ENCODE measurements at regions not wholly inside any gene's neighbourhood (a gene's known extent, or its start where the extent isn't known, plus 50 kb on each side); places are given as distances from the start of the nearest gene placed in this dataset.

GRCh38 chr6:14984519-14984853 lies 261.4 kb upstream of the JARID2 start:
- Histone ChIP-seq H3K9me3 (no peaks in the 10 kb centered on the region), H3K4me1 (peaks cover 4 to 13% (median 10%) of the 10 kb centered on the region in 4 donors), H3K27ac (replicated peaks in 1 of 4) (no peak overlapping the region), H3K36me3 (no peaks in the 10 kb centered on the region), H3K27me3 (no peaks in the 10 kb centered on the region), H3K4me3 (peak overlapping the region in 1 of 4 donors; percentile 16)
- WGBS = 30% methylated on average over 6 of the region's 6 CpGs
- DNase-seq (ENCODE audit: extremely low spot score) = no peak
- TF ChIP-seq EP300 (IDR thresholded peaks at IDR 0.05) (no peak), POLR2AphosphoS5 (IDR thresholded peaks at IDR 0.05) (peak in 1 of 2 donors; percentile 13)
- intact Hi-C loops (cut with DNase I) = no loop called here

- Histone ChIP-seq H3K4me1 (peaks cover 4 to 13% (median 10%) of the 10 kb centered on the region in 4 donors), H3K36me3 (no peaks in the 10 kb centered on the region), H3K4me3 (no peak overlapping the region), H3K27me3 (no peaks in the 10 kb centered on the region), H3K27ac (replicated peaks in 1 of 4) (no peak overlapping the region), H3K9me3 (no peaks in the 10 kb centered on the region)
- 82% methylated on average over 4 of the region's 4 CpGs for WGBS
- DNase-seq (ENCODE audit: extremely low spot score) = no peak
- no peak for TF ChIP-seq EP300 (IDR thresholded peaks at IDR 0.05)
- no peak for TF ChIP-seq CTCF (IDR thresholded peaks at IDR 0.05)
- TF ChIP-seq POLR2A (IDR thresholded peaks at IDR 0.05; ENCODE audit: low read depth) = no peak
- TF ChIP-seq POLR2AphosphoS5 (IDR thresholded peaks at IDR 0.05) = no peak
- intact Hi-C loops (cut with DNase I) = no loop called here
Measured at GRCh38 chr6:14985366-14985765, 260.5 kb upstream of the JARID2 start.

- TF ChIP-seq EP300 (IDR thresholded peaks at IDR 0.05) (no peak), POLR2AphosphoS5 (IDR thresholded peaks at IDR 0.05) (no peak), POLR2A (IDR thresholded peaks at IDR 0.05; ENCODE audit: low read depth) (no peak), CTCF (IDR thresholded peaks at IDR 0.05) (no peak)
- H3K4me1 ChIP-seq = peaks cover 4 to 13% (median 10%) of the 10 kb centered on the region in 4 donors
- no peaks in the 10 kb centered on the region for H3K36me3 ChIP-seq
- H3K9me3 ChIP-seq = no peaks in the 10 kb centered on the region
- no peak overlapping the region for H3K27ac ChIP-seq (replicated peaks in 1 of 4)
- 95% methylated on average over 7 of the region's 7 CpGs for WGBS
- no peaks in the 10 kb centered on the region for H3K27me3 ChIP-seq
- DNase-seq (ENCODE audit: extremely low spot score) = no peak
- intact Hi-C loops (cut with DNase I) = no loop called here
- H3K4me3 ChIP-seq = no peak overlapping the region
Measured at GRCh38 chr6:14986370-14986769, 259.5 kb upstream of the JARID2 start.

- TF ChIP-seq POLR2A (IDR thresholded peaks at IDR 0.05; ENCODE audit: low read depth) (no peak), EP300 (IDR thresholded peaks at IDR 0.05) (no peak), POLR2AphosphoS5 (IDR thresholded peaks at IDR 0.05) (no peak), CTCF (IDR thresholded peaks at IDR 0.05) (no peak)
- H3K4me3 ChIP-seq = no peak overlapping the region
- H3K9me3 ChIP-seq = no peaks in the 10 kb centered on the region
- no peak overlapping the region for H3K27ac ChIP-seq (replicated peaks in 1 of 4)
- 96% methylated on average over 4 of the region's 4 CpGs for WGBS
- no peak for DNase-seq (ENCODE audit: extremely low spot score)
- no peaks in the 10 kb centered on the region for H3K27me3 ChIP-seq
- intact Hi-C loops (cut with DNase I) = no loop called here
- H3K4me1 ChIP-seq = peaks cover 4 to 13% (median 10%) of the 10 kb centered on the region in 4 donors
- H3K36me3 ChIP-seq = no peaks in the 10 kb centered on the region
Measured at GRCh38 chr6:14987490-14987889, 258.4 kb upstream of the JARID2 start.

GRCh38 chr6:14992382-14992781 lies 253.5 kb upstream of the JARID2 start:
- no peak overlapping the region for H3K27ac ChIP-seq (replicated peaks in 1 of 4)
- intact Hi-C loops (cut with DNase I) = no loop called here
- no peaks in the 10 kb centered on the region for H3K9me3 ChIP-seq
- no peaks in the 10 kb centered on the region for H3K4me1 ChIP-seq
- TF ChIP-seq POLR2AphosphoS5 (IDR thresholded peaks at IDR 0.05) (no peak), POLR2A (IDR thresholded peaks at IDR 0.05; ENCODE audit: low read depth) (no peak), EP300 (IDR thresholded peaks at IDR 0.05) (no peak), CTCF (IDR thresholded peaks at IDR 0.05) (no peak)
- H3K4me3 ChIP-seq = no peak overlapping the region
- WGBS = 98% methylated on average over 3 of the region's 3 CpGs
- no peaks in the 10 kb centered on the region for H3K27me3 ChIP-seq
- H3K36me3 ChIP-seq = no peaks in the 10 kb centered on the region
- no peak for DNase-seq (ENCODE audit: extremely low spot score)
